HepG2 (cell line): ENCODE measurements at regions not wholly inside any gene's neighbourhood (a gene's known extent, or its start where the extent isn't known, plus 50 kb on each side); places are given as distances from the start of the nearest gene placed in this dataset.
A peak's percentile ranks its signal among the peaks of the same experiment; 100 is the strongest.

ENCODE experiments used
- ARNTL ChIP-seq: sonication (generic); formaldehyde crosslinking; IDR thresholded peaks from 2 replicates; pipeline ENCODE4 v1.4.0; 2020; ENCODE audit warnings: mild to moderate bottlenecking, missing genetic modification reagents
- ATF6 ChIP-seq: sonication (generic); formaldehyde crosslinking; conservative IDR thresholded peaks from 2 replicates; pipeline ENCODE4 v1.4.0; 2020; ENCODE audit warnings: missing genetic modification reagents
- BATF2 ChIP-seq: sonication (generic); formaldehyde crosslinking; IDR thresholded peaks from 2 replicates; pipeline ENCODE4 v1.8.0; 2022; ENCODE audit warnings: mild to moderate bottlenecking, missing genetic modification reagents, moderate library complexity
- CREM ChIP-seq, 2 experiments: sonication (generic) in 1 of 2; formaldehyde crosslinking in 1 of 2; IDR thresholded peaks; 2 replicates each; pipeline versions ENCODE4 v1.4.0 to v1.6.1; 2016 to 2020; ENCODE audit warnings: antibody characterized with exemption in 1 of 2, mild to moderate bottlenecking in 1 of 2, missing genetic modification reagents in 1 of 2
- FOXA1 ChIP-seq, 2 experiments: fragments of 450-650 bp in 1 of 2; sonication (generic) in 1 of 2; formaldehyde crosslinking in 1 of 2; IDR thresholded peaks; 2 replicates each; pipeline versions ENCODE4 v1.4.0 to v1.6.1; 2016 to 2020; ENCODE audit warnings: missing genetic modification reagents in 1 of 2
- FOXA3 ChIP-seq: IDR thresholded peaks from 2 replicates; pipeline ENCODE4 v1.6.1; 2016; ENCODE audit warnings: missing genetic modification reagents, missing compliant biosample characterization
- HNF1A ChIP-seq, 2 experiments: sonication (generic) in 1 of 2; formaldehyde crosslinking in 1 of 2; IDR thresholded peaks; 2 replicates each; pipeline versions ENCODE4 v1.4.0 to v1.6.1; 2016 to 2020; ENCODE audit warnings: borderline replicate concordance in 1 of 2, low read depth in 1 of 2, mild to moderate bottlenecking in 1 of 2, missing genetic modification reagents in 1 of 2
- KAT7 ChIP-seq: IDR thresholded peaks from 2 replicates; pipeline ENCODE4 v1.6.1; 2018; ENCODE audit warnings: borderline replicate concordance, missing compliant biosample characterization
- MBD4 ChIP-seq: IDR thresholded peaks from 2 replicates; pipeline ENCODE4 v1.6.1; 2012; ENCODE audit warnings: low read length, inconsistent platforms, borderline replicate concordance
- MIXL1 ChIP-seq: IDR thresholded peaks from 2 replicates; pipeline ENCODE4 v1.6.1; 2016
- POLR2A ChIP-seq, 2 experiments: IDR thresholded peaks; 2 replicates each; pipeline ENCODE4 v1.6.1; 2011; ENCODE audit warnings: low read depth in 2 of 2, low read length in 2 of 2, mild to moderate bottlenecking in 1 of 2, moderate library complexity in 1 of 2; ENCODE audit not compliant: insufficient read depth in 1 of 2
- RXRB ChIP-seq: IDR thresholded peaks from 2 replicates; pipeline ENCODE4 v1.6.1; 2016; ENCODE audit warnings: borderline replicate concordance, missing genetic modification reagents, missing compliant biosample characterization
- SOX5 ChIP-seq: IDR thresholded peaks from 2 replicates; pipeline ENCODE4 v1.6.1; 2016; ENCODE audit warnings: borderline replicate concordance
- TAF1 ChIP-seq: sonication (generic); formaldehyde crosslinking; IDR thresholded peaks from 2 replicates; pipeline ENCODE4 v1.4.0; 2020; ENCODE audit warnings: missing genetic modification reagents
- TFDP1 ChIP-seq: IDR thresholded peaks from 2 replicates; pipeline ENCODE4 v1.6.1; 2016; ENCODE audit warnings: missing compliant biosample characterization, missing genetic modification reagents, borderline replicate concordance
- YEATS4 ChIP-seq: sonication (generic); formaldehyde crosslinking; IDR thresholded peaks from 2 replicates; pipeline ENCODE4 v1.4.0; 2020; ENCODE audit warnings: missing genetic modification reagents, borderline replicate concordance
- ZBTB42 ChIP-seq: sonication (generic); formaldehyde crosslinking; IDR thresholded peaks from 2 replicates; pipeline ENCODE4 v1.5.0; 2020; ENCODE audit warnings: mild to moderate bottlenecking, missing genetic modification reagents
- ZNF12 ChIP-seq: sonication (generic); formaldehyde crosslinking; IDR thresholded peaks from 2 replicates; pipeline ENCODE4 v1.5.0; 2020; ENCODE audit warnings: missing genetic modification reagents
- ZNF33B ChIP-seq: sonication (generic); formaldehyde crosslinking; IDR thresholded peaks from 2 replicates; pipeline ENCODE4 v1.5.1; 2020; ENCODE audit warnings: mild to moderate bottlenecking, missing genetic modification reagents
- ZNF512 ChIP-seq: sonication (generic); formaldehyde crosslinking; IDR thresholded peaks from 2 replicates; pipeline ENCODE4 v1.4.0; 2020; ENCODE audit warnings: mild to moderate bottlenecking, missing genetic modification reagents

- TF ChIP-seq ATF6 (CRISPR knock-in tag) (no peak), TAF1 (CRISPR knock-in tag) (0 out of 2 replicates have a peak, but pooled peaks have one; percentile 25), MBD4 (no peak), FOXA1 (IDR thresholded peaks at IDR 0.05) (no peak), FOXA1 (CRISPR knock-in tag; IDR thresholded peaks at IDR 0.05) (0 out of 2 replicates have a peak, but pooled peaks have one; percentile 42), YEATS4 (CRISPR knock-in tag) (0 out of 2 replicates have a peak, but pooled peaks have one; percentile 60), FOXA3 (CRISPR knock-in tag) (peak; percentile 73), RXRB (CRISPR knock-in tag) (peak; percentile 74), BATF2 (no peak), ZNF512 (CRISPR knock-in tag) (no peak), MIXL1 (peak; percentile 67), ARNTL (CRISPR knock-in tag) (peak; percentile 91), KAT7 (CRISPR knock-in tag) (no peak), CREM (IDR thresholded peaks at IDR 0.05) (no peak), CREM (CRISPR knock-in tag; IDR thresholded peaks at IDR 0.05) (no peak), ZNF33B (no peak), HNF1A (IDR thresholded peaks at IDR 0.05; ENCODE audit: low read depth) (peak; percentile 87), HNF1A (CRISPR knock-in tag; IDR thresholded peaks at IDR 0.05; ENCODE audit: borderline replicate concordance) (peak; percentile 95), ZNF12 (CRISPR knock-in tag) (peak; percentile 66; the same call in 1 of the 2 replicates), ZBTB42 (CRISPR knock-in tag) (no peak), TFDP1 (CRISPR knock-in tag) (peak; percentile 67; the same call in 1 of the 2 replicates), POLR2A (IDR thresholded peaks at IDR 0.05; ENCODE audit: insufficient read depth in 1 of 2, low read depth in 2 of 2, low read length in 2 of 2) (peak in 1 of 2 experiments; percentile 44; a peak in 1 of 4 replicates), SOX5 (CRISPR knock-in tag) (peak; percentile 93)
These were observed 51.9 kb downstream of the GARRE1 start (continued) for GRCh38 chr19:34306213-34306661.
